ENCODE measurements at regions not wholly inside any gene's neighbourhood (a gene's known extent, or its start where the extent isn't known, plus 50 kb on each side); places are given as distances from the start of the nearest gene placed in this dataset.

GRCh38 chr5:124301850-124302249 is 444.6 kb downstream of the ZNF608 start:
- Mint-ChIP-seq H3K36me3 (ENCODE audit: insufficient read depth) (no peaks in the 10 kb centered on the region), H3K4me1 (ENCODE audit: low read depth) (peaks cover 6% of the 10 kb centered on the region), H3K4me3 (ENCODE audit: low read depth) (no peak overlapping the region), H3K27ac (no peak overlapping the region), H3K27me3 (no peaks in the 10 kb centered on the region), H3K9me3 (ENCODE audit: low read depth) (no peaks in the 10 kb centered on the region)
- DNase-seq (ENCODE audit: low spot score, unreplicated experiment), result no peak
- TF ChIP-seq, protein P1, sequence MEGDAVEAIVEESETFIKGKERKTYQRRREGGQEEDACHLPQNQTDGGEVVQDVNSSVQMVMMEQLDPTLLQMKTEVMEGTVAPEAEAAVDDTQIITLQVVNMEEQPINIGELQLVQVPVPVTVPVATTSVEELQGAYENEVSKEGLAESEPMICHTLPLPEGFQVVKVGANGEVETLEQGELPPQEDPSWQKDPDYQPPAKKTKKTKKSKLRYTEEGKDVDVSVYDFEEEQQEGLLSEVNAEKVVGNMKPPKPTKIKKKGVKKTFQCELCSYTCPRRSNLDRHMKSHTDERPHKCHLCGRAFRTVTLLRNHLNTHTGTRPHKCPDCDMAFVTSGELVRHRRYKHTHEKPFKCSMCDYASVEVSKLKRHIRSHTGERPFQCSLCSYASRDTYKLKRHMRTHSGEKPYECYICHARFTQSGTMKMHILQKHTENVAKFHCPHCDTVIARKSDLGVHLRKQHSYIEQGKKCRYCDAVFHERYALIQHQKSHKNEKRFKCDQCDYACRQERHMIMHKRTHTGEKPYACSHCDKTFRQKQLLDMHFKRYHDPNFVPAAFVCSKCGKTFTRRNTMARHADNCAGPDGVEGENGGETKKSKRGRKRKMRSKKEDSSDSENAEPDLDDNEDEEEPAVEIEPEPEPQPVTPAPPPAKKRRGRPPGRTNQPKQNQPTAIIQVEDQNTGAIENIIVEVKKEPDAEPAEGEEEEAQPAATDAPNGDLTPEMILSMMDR (IDR thresholded peaks at IDR 0.05; ENCODE audit: unreplicated experiment), result no peak

GRCh38 chr5:124300815-124301621 is 445.4 kb downstream of the ZNF608 start:
- H3K27ac Mint-ChIP-seq, result no peak overlapping the region
- no peak for DNase-seq (ENCODE audit: low spot score, unreplicated experiment)
- no peaks in the 10 kb centered on the region for H3K36me3 Mint-ChIP-seq (ENCODE audit: insufficient read depth)
- H3K4me3 Mint-ChIP-seq (ENCODE audit: low read depth), result no peak overlapping the region
- TF ChIP-seq, protein P1 (IDR thresholded peaks at IDR 0.05; ENCODE audit: unreplicated experiment), result no peak
- no peaks in the 10 kb centered on the region for H3K27me3 Mint-ChIP-seq
- peaks cover 6% of the 10 kb centered on the region for H3K4me1 Mint-ChIP-seq (ENCODE audit: low read depth)
- H3K9me3 Mint-ChIP-seq (ENCODE audit: low read depth), result no peaks in the 10 kb centered on the region

GRCh38 chr5:124297826-124298225 is 448.6 kb downstream of the ZNF608 start:
- Mint-ChIP-seq H3K9me3 (ENCODE audit: low read depth) (no peaks in the 10 kb centered on the region), H3K27me3 (no peaks in the 10 kb centered on the region), H3K36me3 (ENCODE audit: insufficient read depth) (no peaks in the 10 kb centered on the region), H3K4me3 (ENCODE audit: low read depth) (no peak overlapping the region), H3K27ac (no peak overlapping the region), H3K4me1 (ENCODE audit: low read depth) (peaks cover 6% of the 10 kb centered on the region)
- no peak for DNase-seq (ENCODE audit: low spot score, unreplicated experiment)
- TF ChIP-seq, protein P1 (IDR thresholded peaks at IDR 0.05; ENCODE audit: unreplicated experiment), result no peak

DNA sequence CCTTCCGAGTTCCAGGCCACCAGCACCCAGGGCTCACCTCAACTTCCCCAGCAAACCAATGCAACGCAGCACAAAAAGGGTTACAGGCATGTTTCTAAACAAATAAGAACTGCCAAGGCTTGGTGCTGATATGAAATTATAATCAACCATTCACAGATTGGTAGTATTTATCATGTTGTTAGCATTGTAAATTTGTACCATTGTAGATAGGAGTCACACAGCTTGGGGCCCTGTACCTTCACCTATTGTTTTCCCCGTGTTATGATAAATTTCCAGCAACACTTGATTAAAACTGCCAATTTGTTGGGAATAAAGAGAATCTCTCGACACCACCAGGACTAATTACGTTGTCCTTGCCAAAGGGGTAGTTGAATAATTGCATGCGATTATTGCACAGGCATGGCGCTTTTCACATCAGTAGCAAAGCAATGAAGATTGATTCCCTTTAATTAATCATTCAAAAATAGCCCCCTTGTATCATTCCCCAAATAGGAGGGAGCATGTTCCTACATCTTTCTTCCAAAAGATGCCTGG is 454.1 kb downstream of the ZNF608 start:
- Mint-ChIP-seq H3K4me3 (ENCODE audit: low read depth) (no peak overlapping the region), H3K9me3 (ENCODE audit: low read depth) (no peaks in the 10 kb centered on the region), H3K27ac (peak overlapping the region; percentile 76), H3K4me1 (ENCODE audit: low read depth) (peaks cover 19% of the 10 kb centered on the region), H3K36me3 (ENCODE audit: insufficient read depth) (no peaks in the 10 kb centered on the region), H3K27me3 (no peaks in the 10 kb centered on the region)
- DNase-seq (ENCODE audit: low spot score, unreplicated experiment), result no peak
- TF ChIP-seq, protein P1 (IDR thresholded peaks at IDR 0.05; ENCODE audit: unreplicated experiment), result no peak

DNA sequence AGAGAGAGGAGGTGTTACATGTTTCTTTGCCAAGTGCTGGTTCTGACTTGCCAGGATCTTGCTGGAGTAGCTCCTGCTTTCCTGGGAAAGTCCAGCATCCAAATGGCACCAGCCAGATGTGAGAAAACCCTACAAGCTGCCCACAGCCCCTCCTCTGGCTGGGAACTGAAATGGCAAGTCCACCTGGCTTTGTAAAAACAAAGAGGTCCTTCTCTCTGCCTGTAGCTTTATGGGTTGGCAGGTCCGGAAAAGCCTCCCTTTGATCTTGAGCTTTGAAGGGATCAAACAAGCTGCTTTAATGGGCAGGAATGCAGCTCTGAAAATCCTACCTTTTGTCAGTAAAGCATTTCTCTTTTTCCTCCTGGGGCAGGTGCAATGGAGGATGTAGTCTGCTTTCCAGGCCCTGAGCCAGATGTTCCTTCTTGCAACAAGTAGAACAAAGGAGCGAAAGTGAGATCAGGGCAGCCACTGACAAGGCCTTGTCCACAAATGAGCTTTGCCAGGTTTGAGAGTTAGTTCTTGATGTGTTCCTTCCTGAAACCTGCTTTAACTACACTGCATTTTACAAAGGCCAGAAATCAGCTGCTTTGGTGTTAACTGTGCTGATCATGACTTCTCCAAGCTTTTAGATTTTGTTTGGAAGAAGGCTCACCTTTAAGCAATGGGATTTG is 456.7 kb downstream of the ZNF608 start:
- no peak for DNase-seq (ENCODE audit: low spot score, unreplicated experiment)
- no peak overlapping the region for H3K4me3 Mint-ChIP-seq (ENCODE audit: low read depth)
- H3K27me3 Mint-ChIP-seq, result no peaks in the 10 kb centered on the region
- peaks cover 25% of the 10 kb centered on the region for H3K4me1 Mint-ChIP-seq (ENCODE audit: low read depth)
- H3K27ac Mint-ChIP-seq, result peak overlapping the region; percentile 90
- TF ChIP-seq, protein P1 (IDR thresholded peaks at IDR 0.05; ENCODE audit: unreplicated experiment), result peak; percentile 38
- H3K36me3 Mint-ChIP-seq (ENCODE audit: insufficient read depth), result no peaks in the 10 kb centered on the region
- no peaks in the 10 kb centered on the region for H3K9me3 Mint-ChIP-seq (ENCODE audit: low read depth)
